ENCODE measurements at regions not wholly inside any gene's neighbourhood (a gene's known extent, or its start where the extent isn't known, plus 50 kb on each side); places are given as distances from the start of the nearest gene placed in this dataset.

DNA sequence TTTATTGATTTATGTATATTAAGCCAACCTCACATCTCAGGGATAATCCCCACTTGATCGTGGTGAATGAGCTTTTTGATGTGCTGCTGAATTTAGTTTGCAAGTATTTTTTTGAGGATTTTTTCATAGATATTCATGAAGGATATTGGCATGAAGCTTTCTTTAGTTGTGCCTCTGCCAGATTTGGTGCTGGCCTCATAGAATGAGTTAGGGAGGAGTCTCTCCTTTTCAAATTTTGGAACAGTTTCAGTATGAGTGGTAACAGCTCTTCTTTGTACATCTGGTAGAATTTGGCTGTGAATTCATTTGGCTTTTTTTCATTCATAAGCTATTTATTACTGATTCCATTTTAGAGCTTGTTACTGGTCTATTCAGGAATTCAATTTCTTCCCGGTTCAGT lies 197.2 kb upstream of the NDST4 start:
- TF ChIP-seq TCF7L2 (IDR thresholded peaks at IDR 0.05; ENCODE audit: low read depth, low read length): no peak
- TF ChIP-seq, protein P1, sequence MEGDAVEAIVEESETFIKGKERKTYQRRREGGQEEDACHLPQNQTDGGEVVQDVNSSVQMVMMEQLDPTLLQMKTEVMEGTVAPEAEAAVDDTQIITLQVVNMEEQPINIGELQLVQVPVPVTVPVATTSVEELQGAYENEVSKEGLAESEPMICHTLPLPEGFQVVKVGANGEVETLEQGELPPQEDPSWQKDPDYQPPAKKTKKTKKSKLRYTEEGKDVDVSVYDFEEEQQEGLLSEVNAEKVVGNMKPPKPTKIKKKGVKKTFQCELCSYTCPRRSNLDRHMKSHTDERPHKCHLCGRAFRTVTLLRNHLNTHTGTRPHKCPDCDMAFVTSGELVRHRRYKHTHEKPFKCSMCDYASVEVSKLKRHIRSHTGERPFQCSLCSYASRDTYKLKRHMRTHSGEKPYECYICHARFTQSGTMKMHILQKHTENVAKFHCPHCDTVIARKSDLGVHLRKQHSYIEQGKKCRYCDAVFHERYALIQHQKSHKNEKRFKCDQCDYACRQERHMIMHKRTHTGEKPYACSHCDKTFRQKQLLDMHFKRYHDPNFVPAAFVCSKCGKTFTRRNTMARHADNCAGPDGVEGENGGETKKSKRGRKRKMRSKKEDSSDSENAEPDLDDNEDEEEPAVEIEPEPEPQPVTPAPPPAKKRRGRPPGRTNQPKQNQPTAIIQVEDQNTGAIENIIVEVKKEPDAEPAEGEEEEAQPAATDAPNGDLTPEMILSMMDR (IDR thresholded peaks at IDR 0.05): no peak
- no peak for TF ChIP-seq SIN3A (IDR thresholded peaks at IDR 0.05; ENCODE audit: borderline replicate concordance, insufficient read depth, low read depth, low read length)
- no peak for TF ChIP-seq POLR2AphosphoS5 (IDR thresholded peaks at IDR 0.05; ENCODE audit: low read depth, low read length)
- TF ChIP-seq REST (IDR thresholded peaks at IDR 0.05; ENCODE audit: insufficient read depth in 1 of 2, low read depth in 2 of 2, low read length in 1 of 2): no peak
